HCEC 1CT (cell line): ENCODE measurements at regions not wholly inside any gene's neighbourhood (a gene's known extent, or its start where the extent isn't known, plus 50 kb on each side); places are given as distances from the start of the nearest gene placed in this dataset.
"Not testable (repeated sequence)": the region's sequence is repeated elsewhere in the genome, so short reads cannot be mapped to it uniquely, and the experiment has no call there.

Source experiments
- DNase-seq: peaks from one replicate; pipeline ENCODE4 v3.0.0-alpha.2; 2017

DNA sequence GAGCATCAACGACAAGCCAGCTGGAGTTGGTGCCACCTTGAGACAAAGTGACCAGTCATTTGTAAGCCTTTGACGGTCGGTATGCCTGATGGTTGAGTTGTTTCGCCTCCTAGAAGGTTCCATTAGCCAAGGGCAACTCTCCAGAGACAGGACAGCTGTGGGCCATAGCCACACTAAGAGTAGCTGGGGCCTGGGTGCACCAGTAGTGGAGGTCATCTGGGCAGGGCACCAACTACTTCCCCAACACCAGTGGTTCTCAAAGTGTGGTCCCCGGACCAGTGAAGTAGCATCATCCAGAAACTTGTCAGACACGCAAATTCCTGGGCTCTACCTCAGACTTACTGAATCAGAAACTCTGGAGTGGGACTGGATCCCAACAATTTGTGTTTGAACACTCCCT is 217.5 kb upstream of the TAS2R1 start:
- no peak for DNase-seq

- DNase-seq, result no peak
These were observed 215.0 kb upstream of the TAS2R1 start for GRCh38 chr5:9845185-9845584.

DNA sequence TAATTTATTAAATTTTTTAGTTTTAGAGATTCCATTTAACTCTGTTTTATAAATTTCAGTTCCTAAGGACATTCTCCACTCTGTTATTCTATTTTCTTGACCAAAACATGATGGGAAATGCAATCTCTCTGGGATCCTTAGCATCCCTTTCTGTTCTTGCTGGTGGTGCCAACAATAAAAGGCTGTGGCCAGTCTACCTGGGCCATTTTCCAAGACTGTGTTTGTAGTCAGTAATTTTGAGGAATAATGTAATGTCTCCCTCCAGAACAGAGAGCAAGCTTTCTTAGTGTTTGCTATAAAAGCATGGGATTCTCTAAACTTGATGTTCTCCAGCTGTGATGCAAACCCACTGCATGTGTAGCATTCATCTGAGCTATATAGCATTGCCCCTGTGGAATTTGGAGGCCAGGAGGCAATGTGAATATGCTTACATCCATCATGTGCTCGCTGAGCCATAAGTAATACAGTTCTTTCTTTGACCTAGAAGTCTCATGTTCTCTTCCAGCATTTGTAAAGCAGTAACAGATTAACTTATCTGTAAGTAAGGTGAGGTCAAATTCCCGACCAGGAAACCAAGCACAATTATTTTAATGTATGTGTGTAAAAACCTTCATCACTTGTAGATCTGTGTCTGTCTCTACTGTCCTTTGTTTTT is 211.5 kb upstream of the TAS2R1 start:
- no peak for DNase-seq

- DNase-seq, result no peak
These were observed 208.8 kb upstream of the TAS2R1 start for GRCh38 chr5:9838916-9839315.

DNA sequence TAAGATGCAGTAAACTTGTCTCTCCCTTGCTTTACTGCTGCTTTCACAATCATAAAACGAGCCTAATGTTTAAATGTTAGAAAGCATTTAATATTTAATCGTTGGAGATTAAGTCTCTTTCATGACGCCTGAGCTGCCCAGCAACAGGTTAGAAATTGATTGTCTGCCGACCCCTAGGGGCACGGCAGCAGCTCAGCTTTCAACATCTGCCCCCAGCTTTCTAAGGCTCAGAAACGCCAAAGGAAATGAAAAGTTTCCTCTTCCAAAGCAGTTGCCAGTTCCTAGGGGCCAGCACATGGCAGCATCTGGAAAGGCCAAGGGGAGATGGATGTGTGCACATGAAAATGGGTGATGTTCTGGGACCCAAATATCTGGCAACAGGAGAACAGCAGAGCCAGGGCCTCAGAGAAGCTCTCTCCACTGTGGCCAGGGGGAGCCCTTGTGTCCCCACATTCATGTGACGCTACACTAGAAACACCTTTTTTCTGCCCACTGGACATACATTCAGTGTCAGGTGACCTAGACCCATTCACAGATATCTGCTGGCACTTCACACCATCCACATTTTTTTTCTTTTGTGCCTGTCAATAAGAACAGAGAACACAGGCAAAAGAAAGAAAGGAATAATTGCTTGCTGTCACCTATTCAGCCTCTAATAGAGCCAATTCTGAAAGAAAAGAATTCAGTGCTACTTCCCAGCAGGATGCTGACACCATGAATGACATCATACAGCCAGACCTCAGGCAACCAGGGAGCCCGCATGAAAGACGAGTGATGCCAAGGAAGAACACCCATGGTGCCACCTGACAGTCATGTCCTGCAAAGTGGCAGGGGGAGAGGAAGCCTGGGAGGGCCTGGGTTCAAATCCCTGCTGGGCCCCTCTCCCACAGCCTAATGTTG is 205.0 kb upstream of the TAS2R1 start:
- DNase-seq, result no peak

DNA sequence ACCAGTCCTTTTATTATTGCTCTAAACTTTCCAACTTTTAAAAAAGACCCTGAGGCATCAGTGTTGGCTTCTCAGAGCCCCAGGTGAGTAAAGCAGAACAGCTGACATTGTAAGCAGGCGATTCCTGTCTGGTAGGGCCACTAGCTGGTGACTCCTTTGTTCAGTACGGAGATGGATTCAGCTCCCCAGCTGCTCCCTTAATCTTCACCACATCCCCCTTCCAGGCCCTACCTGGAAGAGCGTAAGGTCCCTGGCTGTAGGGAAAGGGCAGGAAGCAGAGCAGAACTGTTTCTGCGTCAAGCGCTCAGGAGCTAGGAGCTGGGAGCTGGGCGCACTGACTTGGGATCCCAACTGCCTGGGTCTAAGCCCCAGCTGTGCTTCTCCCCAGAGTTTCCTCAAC is 203.7 kb upstream of the TAS2R1 start:
- DNase-seq, result no peak

GRCh38 chr5:9832921-9833320 is 202.8 kb upstream of the TAS2R1 start:
- DNase-seq, result no peak

- peak; percentile 7 for DNase-seq
These were observed 201.7 kb upstream of the TAS2R1 start for GRCh38 chr5:9831823-9832222.

GRCh38 chr5:9830184-9830583 is 200.0 kb upstream of the TAS2R1 start:
- DNase-seq, result no peak

GRCh38 chr5:9829621-9830020 is 199.5 kb upstream of the TAS2R1 start:
- DNase-seq, result no peak

DNA sequence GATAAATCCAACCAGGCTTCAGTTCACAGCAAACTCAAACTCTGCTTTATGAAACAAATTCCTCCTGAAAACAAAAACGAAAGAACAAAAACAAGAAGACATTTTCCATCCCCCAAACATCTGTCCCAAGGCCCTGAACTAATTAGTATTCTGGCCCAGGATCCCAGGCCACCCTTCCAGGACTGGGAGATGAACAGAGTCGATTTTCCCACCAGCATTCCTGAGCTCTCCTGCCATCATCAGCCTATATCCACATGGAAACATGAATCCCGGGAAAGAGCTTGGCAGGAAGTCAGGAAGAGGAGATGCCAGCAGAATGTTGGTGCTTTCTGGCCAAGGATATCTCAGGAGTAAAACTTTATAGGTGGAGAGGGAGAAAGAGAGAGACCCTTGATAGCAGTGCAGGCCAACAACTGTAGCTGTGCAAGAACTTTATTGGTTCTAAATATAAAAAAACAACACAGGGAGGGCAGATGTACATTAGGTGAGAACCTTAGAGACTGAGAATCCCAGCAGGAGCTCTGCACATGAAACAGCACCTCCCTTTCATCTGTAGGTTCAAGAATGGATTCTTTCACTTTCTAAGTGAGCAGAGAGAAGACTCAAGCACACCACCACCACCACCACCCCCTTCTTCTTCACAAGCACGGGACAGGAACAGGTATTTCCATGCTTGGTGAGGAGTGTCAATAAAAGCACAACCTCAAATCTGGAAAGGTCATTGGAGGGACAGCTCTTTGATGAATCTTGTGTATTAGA is 190.7 kb upstream of the TAS2R1 start:
- DNase-seq, result no peak

DNA sequence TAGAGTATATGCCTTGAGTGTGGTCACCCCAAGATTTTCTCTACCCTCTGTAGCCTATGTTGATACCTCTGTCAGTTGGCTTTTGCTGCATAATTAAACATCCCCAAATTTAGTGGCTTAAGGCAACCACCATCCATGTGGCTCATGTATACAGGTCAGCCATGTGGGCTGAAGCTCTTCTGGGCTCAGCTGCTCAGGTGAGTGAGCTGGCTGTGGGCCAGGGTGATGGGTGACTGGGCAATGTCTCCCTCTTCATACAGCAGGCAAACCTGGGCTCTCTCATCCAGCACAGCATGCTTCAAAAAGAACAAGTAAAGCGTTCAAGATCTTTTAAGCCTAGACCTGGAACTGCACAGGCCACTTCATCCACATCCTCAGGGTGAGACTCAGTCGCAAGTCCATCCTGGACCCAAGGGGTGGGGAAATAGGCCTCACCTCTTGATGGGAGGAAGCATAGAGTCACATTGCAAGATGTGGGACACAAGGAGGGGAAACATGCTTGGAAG is 188.2 kb upstream of the TAS2R1 start:
- DNase-seq, result no peak

GRCh38 chr5:9817819-9818218 is 187.7 kb upstream of the TAS2R1 start:
- no peak for DNase-seq

- no peak for DNase-seq
These were observed 184.9 kb upstream of the TAS2R1 start for GRCh38 chr5:9815051-9815450.

GRCh38 chr5:9813305-9813704 is 183.2 kb upstream of the TAS2R1 start:
- DNase-seq, result no peak

GRCh38 chr5:9807366-9807765 is 177.2 kb upstream of the TAS2R1 start:
- not testable (repeated sequence) for DNase-seq

- no peak for DNase-seq
These were observed 171.8 kb upstream of the TAS2R1 start for GRCh38 chr5:9801908-9802307.

GRCh38 chr5:9799606-9800005 is 169.5 kb upstream of the TAS2R1 start:
- no peak for DNase-seq

- no peak for DNase-seq
These were observed 160.1 kb upstream of the TAS2R1 start for GRCh38 chr5:9790276-9790675.

DNA sequence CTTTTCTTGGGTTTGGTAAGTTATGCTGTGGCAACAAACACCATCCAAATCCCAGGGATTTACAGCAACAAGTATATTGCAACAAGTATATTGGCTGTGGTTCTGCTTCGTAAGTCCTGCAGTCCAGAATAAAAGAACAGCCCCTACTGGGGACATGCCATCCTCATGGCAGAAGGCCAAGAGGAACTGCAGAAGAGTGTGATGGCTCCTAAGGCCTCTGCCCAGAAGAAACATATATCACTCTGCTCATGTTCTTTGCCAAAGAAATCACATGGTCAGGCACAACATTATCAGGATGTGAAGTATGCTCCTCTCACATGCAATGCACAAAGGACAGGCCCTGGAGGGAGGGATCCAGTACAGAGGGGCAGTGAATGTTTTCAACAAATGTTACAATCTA is 159.6 kb upstream of the TAS2R1 start:
- no peak for DNase-seq

GRCh38 chr5:9787861-9788600 is 157.9 kb upstream of the TAS2R1 start:
- DNase-seq, result no peak
